Stimulated activated CD4-positive, alpha-beta T cell treated with anti-CD3 and anti-CD28 coated beads, Interleukin-15, amount 100 ng/mL, for 24 hours (primary cell): ENCODE measurements at regions not wholly inside any gene's neighbourhood (a gene's known extent, or its start where the extent isn't known, plus 50 kb on each side); places are given as distances from the start of the nearest gene placed in this dataset.
A peak's percentile ranks its signal among the peaks of the same experiment; 100 is the strongest.
"Not testable (repeated sequence)": the region's sequence is repeated elsewhere in the genome, so short reads cannot be mapped to it uniquely, and the experiment has no call there.

Experiments
- DNase-seq: peaks from one replicate; pipeline ENCODE4 v3.0.0-alpha.2; 2020

DNA sequence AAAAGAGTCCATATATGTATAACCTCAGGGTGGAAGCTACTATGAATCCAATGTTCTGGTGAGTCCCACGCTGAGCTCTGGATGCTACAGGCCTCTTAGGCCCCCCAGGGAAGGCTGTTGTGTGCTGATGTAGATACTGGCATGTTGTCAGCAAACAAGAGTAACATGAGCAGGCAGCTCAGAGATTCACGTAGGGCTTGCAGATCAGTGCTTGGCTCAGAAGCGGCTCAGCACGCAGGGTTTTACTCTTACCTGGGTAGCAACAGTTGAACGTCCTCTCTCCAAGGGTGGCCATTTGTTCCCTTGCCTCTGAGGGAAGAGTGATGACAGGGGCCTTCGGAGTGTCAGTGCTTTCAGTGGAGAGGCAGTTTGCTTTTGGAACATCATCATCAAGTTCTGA is 93.4 kb downstream of the ZFP64 start:
- DNase-seq, result no peak

DNA sequence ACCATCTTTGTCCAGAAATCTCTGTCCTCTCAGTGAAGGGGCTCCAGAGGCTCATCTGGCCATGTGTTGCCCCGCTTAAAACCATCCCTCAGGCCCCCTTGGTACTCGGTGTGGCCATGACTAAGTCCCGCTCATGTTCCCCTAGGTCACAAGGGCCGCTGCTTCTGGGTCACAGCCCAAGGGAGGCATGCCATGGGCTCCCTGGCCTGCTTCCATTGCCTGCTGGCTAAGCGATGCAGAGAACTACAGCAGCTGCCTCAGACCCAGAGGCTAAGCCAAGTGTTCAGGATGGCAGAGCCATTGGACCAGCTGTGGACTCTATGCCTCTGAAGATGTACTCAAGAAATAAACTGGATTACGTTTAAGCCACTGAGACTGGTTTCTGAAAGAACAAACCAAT is 95.5 kb downstream of the ZFP64 start:
- no peak for DNase-seq

DNA sequence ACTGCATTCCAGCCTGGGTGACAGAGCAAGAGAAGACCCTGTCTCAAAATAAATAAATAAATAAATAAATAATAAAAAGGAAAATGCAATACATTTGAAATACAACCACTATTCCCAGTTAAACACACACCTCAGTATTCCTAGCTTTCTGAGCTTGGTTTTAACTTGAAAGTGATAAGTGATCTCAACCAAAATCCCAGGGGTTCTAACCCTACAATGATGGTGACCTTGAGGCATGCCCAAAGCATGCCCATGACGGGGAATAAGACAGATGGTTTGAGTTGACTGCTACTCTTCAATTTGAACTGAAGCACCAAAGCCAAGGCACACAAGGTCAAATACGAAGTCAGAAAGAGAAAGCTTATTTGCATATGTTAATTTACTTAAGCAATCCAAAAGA is 96.9 kb downstream of the ZFP64 start:
- DNase-seq, result no peak

DNA sequence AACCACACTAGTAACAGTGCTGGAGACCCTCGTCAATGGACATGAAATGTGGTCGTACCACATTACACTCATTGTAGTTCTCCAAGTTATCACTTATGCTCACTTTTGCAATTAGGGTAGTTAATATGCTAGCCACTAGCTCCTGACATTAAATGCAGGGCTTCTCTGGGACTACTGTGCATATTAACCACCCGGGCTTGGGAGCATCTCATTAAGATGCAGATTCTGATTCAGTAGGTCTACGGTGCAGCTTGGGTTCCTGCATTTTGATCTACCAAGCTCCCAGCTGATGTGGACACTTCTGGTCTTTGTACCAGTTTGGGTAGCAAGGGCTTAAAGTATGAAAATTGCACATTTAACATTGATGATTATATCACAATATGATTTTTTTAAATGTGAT is 98.0 kb downstream of the ZFP64 start:
- DNase-seq, result no peak

DNA sequence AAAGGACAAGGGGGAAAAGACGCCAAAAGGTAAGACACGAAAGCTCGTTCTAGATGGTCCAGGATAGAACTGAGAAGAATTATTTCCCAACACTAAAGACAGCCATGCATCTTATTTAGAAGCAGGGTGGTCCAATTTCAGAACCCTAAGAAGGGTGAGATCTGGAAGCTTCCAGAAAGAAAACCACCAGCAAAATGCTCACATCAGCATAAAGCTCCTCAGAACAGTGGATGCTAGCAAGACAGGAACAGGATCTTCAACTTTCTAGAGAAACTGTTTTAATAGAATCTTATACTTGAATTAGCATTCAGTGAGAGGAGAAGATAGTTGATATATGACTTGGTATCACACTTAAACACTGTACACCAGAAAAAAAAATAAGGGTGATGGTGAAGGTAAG is 101.5 kb downstream of the ZFP64 start:
- no peak for DNase-seq

DNA sequence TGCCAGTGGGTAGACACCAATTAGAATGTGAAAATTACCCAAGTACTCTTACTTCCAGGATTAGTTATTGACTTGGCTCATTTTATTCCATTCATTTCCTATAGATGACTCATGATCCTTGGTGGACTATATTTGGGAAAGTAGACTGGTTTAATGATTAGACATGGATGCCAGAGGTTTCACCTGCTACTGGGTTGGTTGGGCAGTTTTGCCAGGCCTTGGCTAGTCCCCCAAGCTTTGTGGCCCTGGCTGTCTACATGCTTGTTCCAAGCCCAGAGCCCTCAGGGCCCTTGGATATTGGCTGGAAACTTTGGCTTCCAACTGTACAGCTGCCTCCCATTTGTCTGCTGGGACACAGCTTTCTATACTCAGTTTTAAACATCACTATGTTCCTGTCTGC is 104.1 kb downstream of the ZFP64 start:
- DNase-seq, result no peak

DNA sequence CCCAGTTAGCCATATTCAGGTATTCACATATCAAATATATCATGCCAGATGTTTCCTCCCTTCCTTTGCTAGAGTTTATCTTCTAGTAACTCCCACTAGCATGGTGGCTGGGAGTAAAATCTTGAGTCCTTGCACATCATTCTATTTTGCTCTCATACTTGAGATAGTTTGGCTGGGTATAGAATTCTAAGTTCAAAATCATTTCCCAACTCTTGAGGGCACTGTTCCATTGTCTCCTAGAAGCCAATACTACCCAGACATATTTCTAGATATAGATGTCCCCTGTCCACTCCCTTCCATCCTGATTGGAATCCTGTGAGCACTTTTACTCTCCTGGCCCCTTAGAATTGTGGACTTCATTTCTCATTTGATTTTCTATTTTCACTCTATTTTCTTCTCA is 104.7 kb downstream of the ZFP64 start:
- no peak for DNase-seq

DNA sequence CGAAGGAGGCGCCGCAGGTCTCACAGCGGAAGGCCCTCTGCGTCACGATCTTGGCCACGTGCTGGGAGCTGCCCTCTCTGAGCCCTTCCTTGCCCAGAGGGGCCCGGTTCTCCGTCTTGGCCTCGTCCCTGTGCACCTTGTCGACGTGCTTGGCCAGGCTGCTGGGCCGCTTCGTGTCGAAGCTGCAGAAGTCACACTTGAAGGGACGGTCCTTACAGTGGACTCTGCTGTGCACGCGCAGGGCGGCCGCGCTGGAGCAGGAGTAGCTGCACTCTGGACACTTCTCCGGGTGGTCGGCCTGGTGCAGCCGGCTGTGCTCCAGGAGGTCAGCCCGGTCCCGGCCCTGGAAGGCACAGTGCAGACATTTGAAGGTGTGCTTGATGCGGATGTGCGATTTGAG is 106.9 kb downstream of the ZFP64 start:
- DNase-seq, result no peak

DNA sequence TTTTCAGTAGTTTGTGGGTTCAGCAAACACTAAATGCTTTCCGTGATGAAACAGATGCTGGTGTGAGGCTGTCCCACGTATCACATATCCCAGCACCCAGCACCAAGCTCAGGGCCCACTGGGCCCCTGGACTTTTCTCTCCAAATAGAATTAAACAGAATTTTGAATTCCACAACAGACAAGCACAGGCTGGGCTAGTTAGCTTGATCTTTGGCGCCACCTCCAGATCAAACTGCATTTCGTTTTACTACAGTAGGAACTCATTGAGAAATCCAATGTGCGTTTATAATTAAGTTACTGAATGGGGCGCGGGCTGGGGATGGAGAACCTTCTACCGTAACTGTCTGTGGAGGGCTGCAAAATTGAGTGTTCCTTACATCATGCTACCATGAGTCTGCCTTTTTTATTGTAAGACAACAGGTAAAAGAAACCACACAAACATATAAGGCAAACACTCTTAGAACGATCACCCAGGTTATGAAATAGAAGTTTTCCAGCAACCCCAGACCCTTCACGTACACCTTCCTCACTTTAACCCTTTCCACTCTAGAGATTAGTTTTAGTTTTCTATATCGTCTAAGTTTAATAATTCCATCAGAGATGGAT is 107.8 kb downstream of the ZFP64 start:
- DNase-seq, result peak; percentile 59

DNA sequence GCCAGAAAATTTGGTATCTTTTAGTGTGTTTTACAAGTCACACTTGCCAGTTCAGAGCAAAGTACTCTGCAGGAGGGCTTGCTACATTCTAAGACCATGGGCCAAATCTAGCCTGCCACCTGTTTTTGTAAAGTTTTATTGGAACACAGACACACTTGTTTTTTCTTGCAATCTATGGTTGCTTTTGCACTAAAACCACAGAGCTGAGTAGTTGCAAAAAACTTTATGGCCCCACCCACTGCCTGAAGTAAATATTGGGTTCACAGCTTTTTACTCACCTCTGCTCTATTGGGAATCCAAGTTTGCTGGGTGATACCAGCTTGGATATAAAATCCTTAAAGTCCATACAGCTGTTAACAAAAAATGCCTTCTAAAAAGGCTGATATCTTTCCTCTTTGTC is 109.0 kb downstream of the ZFP64 start:
- DNase-seq, result no peak

DNA sequence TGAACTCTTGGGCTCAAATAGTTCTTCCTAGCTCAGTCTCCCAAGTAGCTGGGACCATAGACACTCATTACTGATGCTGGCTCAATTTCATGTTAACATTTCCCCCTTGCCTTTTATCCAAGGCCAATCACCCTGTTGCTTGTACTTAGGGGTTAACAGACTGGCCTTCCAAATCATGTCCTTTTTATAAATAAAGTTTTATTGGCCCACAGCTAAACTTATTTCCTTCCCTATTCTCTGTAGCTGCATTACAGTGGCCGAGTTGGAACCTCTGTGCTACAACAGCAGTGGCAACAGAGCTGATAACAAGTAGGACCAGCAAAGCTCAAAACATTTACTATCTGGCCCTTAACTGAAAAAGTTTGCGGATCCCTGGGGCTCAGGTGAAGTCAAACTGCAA is 109.8 kb downstream of the ZFP64 start:
- no peak for DNase-seq

DNA sequence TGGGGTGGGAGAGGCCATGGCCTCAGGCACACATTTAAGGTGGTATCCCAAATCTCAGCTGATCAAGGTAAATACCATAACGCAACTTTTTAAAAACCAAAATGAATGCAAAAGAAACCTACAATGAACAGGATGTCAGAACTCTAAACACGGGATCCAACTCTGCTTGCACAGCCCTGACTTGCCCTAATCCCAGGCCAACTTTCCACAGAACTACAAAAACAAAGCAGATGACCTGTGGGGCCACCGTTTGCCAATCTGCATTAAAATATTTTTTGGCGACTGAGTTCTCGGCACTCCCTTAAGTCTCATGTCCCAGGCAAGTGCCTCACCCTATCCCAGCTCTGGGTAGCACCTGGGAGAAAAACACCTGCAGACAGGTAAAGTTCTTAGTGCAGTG is 110.5 kb downstream of the ZFP64 start:
- DNase-seq, result no peak

DNA sequence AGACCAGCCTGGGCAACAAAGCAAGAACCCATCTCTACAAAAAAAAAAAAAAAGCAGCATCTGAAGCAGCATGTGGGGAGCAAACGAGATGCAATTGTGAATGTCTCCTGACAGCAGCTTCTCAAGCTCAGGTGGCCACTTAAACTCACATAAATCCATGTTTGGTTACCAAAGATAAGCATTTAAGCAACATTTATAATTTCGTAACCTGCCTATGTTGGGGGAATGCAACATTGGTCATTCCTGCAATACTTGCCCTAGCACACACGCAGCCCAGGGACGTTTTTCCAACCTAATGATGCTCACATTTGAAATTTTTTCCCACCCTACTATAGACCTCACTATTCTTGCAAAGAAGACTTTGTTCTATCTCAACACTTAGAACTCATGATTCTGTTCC is 113.3 kb downstream of the ZFP64 start:
- DNase-seq, result no peak

DNA sequence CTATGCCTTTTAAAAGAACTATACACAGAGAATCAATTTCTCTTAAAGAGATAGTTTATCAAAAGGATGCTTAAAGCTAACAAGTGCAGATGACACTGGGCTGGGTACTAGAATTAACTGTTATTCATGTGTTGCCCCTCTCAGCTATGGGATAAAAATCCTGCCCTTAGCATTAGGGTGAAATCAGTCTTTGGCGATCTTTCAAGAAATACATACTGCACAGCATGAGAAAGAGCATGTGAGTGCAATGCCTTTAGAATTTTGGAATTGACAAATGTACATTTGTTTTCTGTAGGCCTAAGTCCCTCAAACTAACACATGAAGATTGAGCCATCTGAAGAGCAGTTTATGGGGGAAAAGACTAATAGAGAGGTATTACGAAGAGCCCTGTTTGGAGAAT is 115.4 kb downstream of the ZFP64 start:
- no peak for DNase-seq

DNA sequence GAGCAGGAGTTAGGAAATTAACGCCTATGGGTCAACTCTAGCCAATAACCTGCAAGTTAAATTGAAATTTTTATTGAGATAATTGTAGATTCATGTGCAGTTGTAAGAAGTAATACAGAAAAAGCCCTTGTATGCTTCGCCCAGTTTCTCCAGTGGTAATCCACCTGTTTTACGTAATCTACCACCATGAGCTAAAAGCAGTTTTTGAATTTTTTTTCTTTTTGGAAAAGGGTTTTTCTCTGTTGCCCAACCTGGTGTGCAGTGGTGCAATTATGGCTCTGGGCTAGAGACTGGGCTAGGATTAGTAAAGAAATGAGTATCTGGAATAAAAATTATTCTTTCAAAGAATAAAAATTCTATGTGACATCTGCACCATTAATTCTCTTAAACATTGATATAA is 116.2 kb downstream of the ZFP64 start:
- DNase-seq, result no peak

DNA sequence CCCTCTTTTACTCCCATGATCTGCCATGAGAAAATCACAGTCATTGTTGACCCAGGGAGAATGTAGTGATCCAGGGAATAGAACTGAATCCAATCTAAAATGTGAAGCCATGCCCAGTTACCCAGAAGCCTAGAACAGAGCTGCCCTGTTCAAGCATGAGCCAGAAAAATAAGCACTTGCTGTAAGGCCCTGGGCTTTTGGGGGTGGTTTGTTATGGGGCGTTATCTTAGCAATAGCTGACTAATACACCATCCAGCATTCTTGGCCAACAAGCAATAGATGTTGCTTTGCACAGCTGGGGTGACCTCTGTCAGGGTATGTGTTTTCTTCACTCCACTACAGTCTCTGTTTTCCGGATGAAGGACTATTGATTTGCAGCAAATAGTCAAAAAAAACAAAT is 120.4 kb downstream of the ZFP64 start:
- no peak for DNase-seq

DNA sequence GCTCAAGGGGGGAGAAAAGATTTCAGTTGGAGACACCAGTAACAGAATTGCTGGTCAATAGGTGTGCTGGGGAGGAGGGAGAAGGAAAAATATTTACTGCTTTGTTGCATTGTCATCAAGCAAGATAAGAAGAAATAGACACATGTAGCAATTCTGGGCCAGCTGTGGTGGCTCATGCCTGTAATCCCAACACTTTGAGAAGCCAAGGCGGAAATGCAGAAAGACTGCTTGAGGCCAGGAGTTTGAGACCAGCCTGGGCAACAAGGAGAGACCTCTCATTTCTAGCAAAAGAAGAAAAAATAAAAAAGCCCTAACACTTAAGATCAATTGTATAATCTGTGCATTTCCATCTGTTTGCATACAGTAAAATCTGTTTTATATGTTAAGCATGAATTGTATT is 126.6 kb downstream of the ZFP64 start:
- DNase-seq, result no peak

DNA sequence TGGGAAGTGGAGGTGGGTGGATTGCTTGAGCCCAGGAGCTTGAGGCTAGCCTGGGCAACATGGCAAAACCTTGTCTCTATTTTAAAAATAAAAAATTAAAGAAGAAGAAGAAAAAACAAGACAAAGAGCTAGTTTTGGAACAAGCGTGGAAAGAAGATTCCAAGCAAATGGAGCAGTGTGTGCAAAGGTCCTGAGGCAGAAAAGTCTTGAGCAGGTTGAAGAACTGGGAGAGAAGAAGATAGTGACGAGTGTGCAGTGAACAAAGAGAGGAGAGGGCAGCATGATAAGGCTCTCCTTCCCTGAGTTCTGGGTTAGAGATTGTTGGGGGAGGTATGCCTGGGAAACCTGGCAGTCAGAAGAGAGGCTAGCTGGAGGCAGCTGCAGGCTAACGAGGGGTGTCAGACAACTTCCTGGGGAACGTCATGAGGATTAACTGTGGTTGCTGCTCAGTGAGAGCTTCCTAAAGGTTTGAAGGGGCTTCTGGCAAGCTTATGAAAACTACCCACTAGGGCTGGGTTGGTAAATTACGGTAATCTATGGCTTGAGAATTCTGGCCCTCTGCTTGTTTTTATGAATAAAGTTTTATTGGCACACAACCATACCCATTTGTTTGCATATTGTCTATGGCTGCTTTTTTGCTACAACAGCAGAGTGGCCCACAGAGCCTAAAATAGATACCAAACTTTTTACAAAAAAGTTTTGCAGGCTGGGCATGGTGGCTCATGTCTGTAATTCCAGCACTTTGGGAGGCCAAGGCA is 128.9 kb downstream of the ZFP64 start:
- no peak for DNase-seq

DNA sequence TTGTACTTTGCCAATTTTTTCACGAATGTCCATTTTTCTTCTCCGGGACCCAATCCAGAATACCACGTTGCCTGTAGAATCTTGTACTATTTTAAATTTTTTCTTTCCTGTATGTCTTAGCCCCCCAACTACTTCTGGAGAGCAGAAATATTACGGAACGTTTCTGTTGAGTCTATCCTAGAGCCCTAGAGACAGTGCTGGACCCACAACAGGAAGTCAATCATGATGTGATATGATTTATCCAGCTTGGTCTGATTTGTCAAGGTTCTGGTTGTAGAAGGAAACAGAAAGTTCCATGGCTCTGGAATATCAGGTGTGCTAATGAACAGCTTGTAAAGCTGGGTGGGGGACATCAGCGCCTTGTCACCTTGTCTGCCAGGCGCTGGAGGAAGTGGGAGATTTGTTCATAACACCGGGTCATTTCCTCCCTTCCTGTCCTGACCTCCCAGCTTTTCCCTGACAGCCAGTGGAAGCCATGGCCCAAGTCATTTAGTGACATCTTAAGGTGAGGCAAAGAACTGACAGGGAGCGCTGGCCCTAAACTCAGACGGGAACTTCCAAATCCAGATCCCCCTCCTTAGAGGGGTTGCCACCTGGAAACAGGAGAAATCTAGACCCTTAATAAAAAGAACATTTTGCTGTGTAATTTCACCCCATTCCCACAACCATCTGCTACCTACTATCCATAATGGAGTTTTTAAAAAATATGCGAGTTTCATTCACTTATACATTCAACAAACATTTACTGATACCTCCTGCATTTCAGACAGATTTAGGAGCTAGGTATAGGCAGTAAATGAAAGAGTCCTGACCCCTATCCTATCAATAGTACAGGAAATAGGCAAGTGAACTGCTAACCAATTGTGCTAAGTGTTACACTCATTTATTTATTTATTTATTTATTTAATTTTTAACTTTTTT is 130.5 kb downstream of the ZFP64 start:
- DNase-seq, result no peak

DNA sequence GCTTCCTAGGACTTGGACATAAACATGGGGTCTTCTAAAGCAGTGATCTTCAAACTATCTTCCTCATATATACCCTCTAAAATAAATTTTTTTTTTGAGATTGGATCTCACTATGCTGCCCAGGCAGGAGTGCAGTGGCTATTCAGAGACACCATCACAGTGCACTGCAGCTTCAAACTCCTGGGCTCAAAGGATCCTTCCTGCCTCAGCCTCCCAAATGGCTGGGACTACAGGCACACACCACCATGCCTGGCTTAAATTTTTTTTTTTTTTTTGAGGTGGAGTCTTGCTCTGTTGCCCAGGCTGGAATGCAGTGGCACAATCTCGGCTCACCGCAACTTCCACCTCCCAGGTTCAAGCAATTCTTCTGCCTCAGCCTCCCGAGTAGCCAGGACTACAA is 134.4 kb downstream of the ZFP64 start:
- DNase-seq, result not testable (repeated sequence)

DNA sequence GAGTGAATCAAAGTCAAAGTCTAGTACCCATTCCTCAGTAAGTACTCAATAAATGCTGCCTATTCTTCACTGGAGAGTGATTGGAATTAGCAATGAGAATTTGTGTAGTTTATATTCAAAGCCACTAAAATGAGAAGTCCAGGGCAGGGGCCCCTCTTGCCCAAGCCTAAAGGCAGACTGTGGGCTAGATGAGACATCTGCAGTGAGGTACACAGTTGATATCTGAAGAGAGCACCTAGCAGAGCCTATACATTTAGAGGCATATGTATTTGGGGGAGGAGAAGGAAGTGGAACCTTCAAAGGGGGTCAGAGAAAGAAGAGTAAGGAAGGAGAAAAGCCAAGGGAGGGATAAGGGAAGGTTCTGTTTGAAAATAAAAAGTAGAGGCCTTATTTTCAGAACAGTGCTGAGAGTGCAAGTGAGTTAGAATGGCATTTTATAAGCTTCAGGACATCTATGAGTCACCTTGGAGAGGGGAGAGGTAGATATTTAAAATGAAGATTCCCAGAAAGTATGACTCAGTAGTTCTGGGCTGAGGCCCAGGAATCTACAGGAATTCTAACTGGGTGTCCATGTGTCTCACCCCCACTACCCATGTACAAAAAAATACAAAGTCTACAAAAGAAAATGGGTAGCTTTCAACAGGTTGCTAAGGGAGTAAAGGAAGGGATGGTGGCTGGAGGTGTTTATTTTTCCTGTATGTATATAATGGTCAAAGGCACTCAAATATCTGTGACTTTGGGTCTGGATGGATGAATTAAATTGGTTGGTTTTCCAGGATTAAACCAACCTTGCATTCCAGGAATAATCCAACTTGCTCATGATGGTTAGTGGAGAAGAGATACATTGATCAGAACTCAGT is 135.1 kb downstream of the ZFP64 start:
- no peak for DNase-seq

DNA sequence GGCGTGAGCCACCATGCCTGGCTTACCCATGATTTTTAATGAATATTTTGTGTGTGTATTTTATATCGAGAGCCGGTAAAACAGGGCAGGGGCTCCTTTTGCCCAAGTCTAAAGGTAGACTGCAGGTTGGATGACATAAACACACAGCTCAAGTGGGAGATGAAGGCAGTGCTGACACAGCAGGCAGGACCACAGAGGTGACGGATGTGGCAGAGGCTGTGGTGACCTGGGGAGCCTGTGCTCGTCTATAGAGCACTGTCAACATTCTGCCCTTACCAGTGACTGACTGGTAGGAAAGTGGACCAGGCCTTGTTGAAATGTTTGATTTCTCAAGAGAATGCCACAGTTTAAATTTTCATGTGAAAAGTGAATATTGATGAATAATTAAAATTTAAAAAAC is 137.5 kb downstream of the ZFP64 start:
- DNase-seq, result no peak
